Neural cell (in vitro differentiated cells): ENCODE measurements at regions not wholly inside any gene's neighbourhood (a gene's known extent, or its start where the extent isn't known, plus 50 kb on each side); places are given as distances from the start of the nearest gene placed in this dataset.

Experiments
- H2AFZ ChIP-seq: fragments of 200-600, 300-800 bp; sonication (generic), shearing (Covaris generic); 2 replicates; pipeline ENCODE4 v1.6.0; 2014; ENCODE audit warnings: low read depth, mild to moderate bottlenecking, antibody characterized with exemption, low read length, moderate library complexity
- H3F3A ChIP-seq: fragments of 200-600 bp; shearing (Covaris generic); 2 replicates; pipeline ENCODE4 v1.6.1; 2016; ENCODE audit warnings: mild to moderate bottlenecking, moderate library complexity, mixed read lengths, antibody characterized with exemption, low read length; ENCODE audit not compliant: insufficient read depth, poor library complexity, severe bottlenecking
- H3K27ac ChIP-seq: fragments of 200-600, 300-800 bp; sonication (generic), shearing (Covaris generic); 2 replicates; pipeline ENCODE4 v1.5.1; 2014; ENCODE audit warnings: mild to moderate bottlenecking, low read length, moderate library complexity
- H3K27me3 ChIP-seq: fragments of 300-800, 200-600 bp; sonication (generic), shearing (Covaris generic); 2 replicates; pipeline ENCODE4 v1.6.0; 2014; ENCODE audit warnings: mild to moderate bottlenecking, low read depth, low read length, moderate library complexity; ENCODE audit not compliant: insufficient read depth
- H3K36me3 ChIP-seq: fragments of 300-800, 200-600 bp; sonication (generic), shearing (Covaris generic); 2 replicates; pipeline ENCODE4 v1.5.1; 2014; ENCODE audit warnings: mild to moderate bottlenecking, antibody characterized with exemption, low read length, moderate library complexity; ENCODE audit not compliant: insufficient read depth
- H3K4me2 ChIP-seq: fragments of 300-800, 200-600 bp; sonication (generic), shearing (Covaris generic); 2 replicates; pipeline ENCODE4 v1.6.0; 2014; ENCODE audit warnings: mild to moderate bottlenecking, low read length
- H3K4me3 ChIP-seq: fragments of 300-800, 200-600 bp; sonication (generic), shearing (Covaris generic); 2 replicates; pipeline ENCODE4 v1.5.1; 2014; ENCODE audit warnings: mild to moderate bottlenecking, low read length, moderate library complexity
- H3K79me2 ChIP-seq: fragments of 200-600 bp; shearing (Covaris generic); replicated peaks from 2 replicates; pipeline ENCODE4 v1.6.0; 2014; ENCODE audit warnings: mild to moderate bottlenecking, low read length, moderate library complexity; ENCODE audit not compliant: insufficient read depth
- H3K9ac ChIP-seq: fragments of 300-800, 200-600 bp; sonication (generic), shearing (Covaris generic); 2 replicates; pipeline ENCODE4 v1.6.1; 2016; ENCODE audit warnings: mild to moderate bottlenecking, low read length, mixed read lengths
- H3K9me2 ChIP-seq: fragments of 200-600 bp; shearing (Covaris generic); 2 replicates; pipeline ENCODE4 v1.6.1; 2016; ENCODE audit warnings: mild to moderate bottlenecking, low read length, mixed read lengths; ENCODE audit not compliant: insufficient read depth
- H3K9me3 ChIP-seq: fragments of 200-600, 300-800 bp; sonication (generic), shearing (Covaris generic); 2 replicates; pipeline ENCODE4 v1.6.1; 2016; ENCODE audit warnings: mild to moderate bottlenecking, mixed run types, low read length, moderate library complexity, mixed read lengths
- H4K20me1 ChIP-seq: fragments of 200-600 bp; shearing (Covaris generic); 2 replicates; pipeline ENCODE4 v1.6.1; 2016; ENCODE audit warnings: mild to moderate bottlenecking, mixed run types; ENCODE audit not compliant: insufficient read depth
- EP300 ChIP-seq: fragments of 450-650 bp; conservative IDR thresholded peaks from 2 replicates; pipeline ENCODE4 v1.6.1; 2014; ENCODE audit warnings: antibody characterized with exemption, mild to moderate bottlenecking, moderate library complexity; ENCODE audit not compliant: poor library complexity, severe bottlenecking
- EZH2 ChIP-seq: fragments of 200-600, 300-800 bp; shearing (Covaris generic), sonication (generic); IDR thresholded peaks from 2 replicates; pipeline ENCODE4 v1.6.1; 2014; ENCODE audit warnings: antibody characterized with exemption, low read length, borderline replicate concordance, mild to moderate bottlenecking; ENCODE audit not compliant: insufficient read depth, poor library complexity, severe bottlenecking
- MXI1 ChIP-seq: fragments of 450-650 bp; conservative IDR thresholded peaks from 2 replicates; pipeline ENCODE4 v1.6.1; 2014; ENCODE audit warnings: antibody characterized with exemption, mild to moderate bottlenecking; ENCODE audit not compliant: poor library complexity, severe bottlenecking
- POLR2AphosphoS5 ChIP-seq: IDR thresholded peaks from 2 replicates; pipeline ENCODE4 v1.6.1; 2012
- RAD21 ChIP-seq: fragments of 450-650 bp; conservative IDR thresholded peaks from 2 replicates; pipeline ENCODE4 v1.6.1; 2014; ENCODE audit warnings: antibody characterized with exemption, mild to moderate bottlenecking, moderate library complexity
- REST ChIP-seq: IDR thresholded peaks from 2 replicates; pipeline ENCODE4 v1.6.1; 2012; ENCODE audit warnings: borderline replicate concordance
- SMC3 ChIP-seq: fragments of 450-650 bp; conservative IDR thresholded peaks from 2 replicates; pipeline ENCODE4 v1.6.1; 2014; ENCODE audit warnings: antibody characterized with exemption, mild to moderate bottlenecking, moderate library complexity; ENCODE audit not compliant: poor library complexity
- TAF1 ChIP-seq: IDR thresholded peaks from 2 replicates; pipeline ENCODE4 v1.6.1; 2012; ENCODE audit warnings: low read depth
- TF ChIP-seq, protein P1 (sequence below): fragments of 450-650 bp; IDR thresholded peaks from 2 replicates; pipeline ENCODE4 v1.5.1; 2014; ENCODE audit warnings: antibody characterized with exemption, mild to moderate bottlenecking, moderate library complexity; ENCODE audit not compliant: poor library complexity, severe bottlenecking

DNA sequence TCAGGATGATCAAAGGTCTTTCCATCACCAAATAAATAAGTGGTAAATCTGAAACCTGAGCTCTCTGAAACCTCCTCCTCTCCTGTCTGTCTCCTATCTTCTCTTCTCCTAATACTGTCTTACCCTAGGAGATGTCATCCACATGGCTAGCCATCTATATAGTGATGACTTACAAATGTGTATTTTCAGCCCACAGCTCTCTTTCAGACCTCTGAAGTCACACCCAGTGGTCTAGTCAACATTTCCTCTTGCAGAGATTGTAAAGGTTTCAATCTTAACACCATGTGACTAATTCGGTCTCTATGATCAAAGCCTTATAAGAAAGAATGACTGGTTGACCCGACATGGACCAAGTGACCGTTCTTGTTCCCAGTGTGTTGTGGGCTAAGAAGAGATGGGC is 63.1 kb upstream of the DPT start:
- no peaks in the 10 kb centered on the region for H3K9me3 ChIP-seq
- no peak for TF ChIP-seq MXI1
- no peak for TF ChIP-seq SMC3
- no peak for TF ChIP-seq EP300
- TF ChIP-seq REST = no peak
- no peak for TF ChIP-seq TAF1

DNA sequence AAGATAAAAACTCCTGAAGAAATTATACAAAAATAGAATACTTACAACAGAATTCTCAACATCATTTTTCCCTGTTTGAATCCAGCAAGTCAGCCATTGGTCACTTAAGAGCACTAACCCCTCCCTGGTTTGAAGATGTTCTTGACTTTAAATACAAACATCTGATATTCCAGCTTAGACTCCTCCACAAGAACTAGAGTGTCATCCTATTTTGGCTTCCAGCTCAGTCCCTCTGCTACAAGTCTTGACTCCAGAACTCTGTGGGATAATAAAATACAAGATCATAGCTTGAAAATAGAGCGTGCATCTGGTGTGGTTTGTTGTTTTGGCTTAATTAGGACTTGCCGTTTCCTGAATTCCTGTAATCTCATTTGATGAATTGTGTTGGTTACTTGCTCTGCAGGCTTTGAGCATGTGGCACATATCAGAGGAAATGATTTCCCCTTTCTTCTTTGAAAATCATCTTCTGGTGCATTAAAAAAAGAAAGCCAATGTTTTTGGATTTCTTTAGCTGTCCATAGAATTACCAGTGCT is 63.7 kb upstream of the DPT start:
- Histone ChIP-seq H2AFZ (no peak overlapping the region), H3K4me2 (no peak overlapping the region), H3K4me3 (no peak overlapping the region), H3K36me3 (no peaks in the 10 kb centered on the region), H3F3A (no peaks in the 10 kb centered on the region), H3K9ac (no peak overlapping the region), H3K79me2 (no peaks in the 10 kb centered on the region), H4K20me1 (no peaks in the 10 kb centered on the region), H3K27ac (no peak overlapping the region), H3K27me3 (no peaks in the 10 kb centered on the region), H3K9me2 (no peaks in the 10 kb centered on the region), H3K9me3 (no peaks in the 10 kb centered on the region)
- TF ChIP-seq, protein P1, sequence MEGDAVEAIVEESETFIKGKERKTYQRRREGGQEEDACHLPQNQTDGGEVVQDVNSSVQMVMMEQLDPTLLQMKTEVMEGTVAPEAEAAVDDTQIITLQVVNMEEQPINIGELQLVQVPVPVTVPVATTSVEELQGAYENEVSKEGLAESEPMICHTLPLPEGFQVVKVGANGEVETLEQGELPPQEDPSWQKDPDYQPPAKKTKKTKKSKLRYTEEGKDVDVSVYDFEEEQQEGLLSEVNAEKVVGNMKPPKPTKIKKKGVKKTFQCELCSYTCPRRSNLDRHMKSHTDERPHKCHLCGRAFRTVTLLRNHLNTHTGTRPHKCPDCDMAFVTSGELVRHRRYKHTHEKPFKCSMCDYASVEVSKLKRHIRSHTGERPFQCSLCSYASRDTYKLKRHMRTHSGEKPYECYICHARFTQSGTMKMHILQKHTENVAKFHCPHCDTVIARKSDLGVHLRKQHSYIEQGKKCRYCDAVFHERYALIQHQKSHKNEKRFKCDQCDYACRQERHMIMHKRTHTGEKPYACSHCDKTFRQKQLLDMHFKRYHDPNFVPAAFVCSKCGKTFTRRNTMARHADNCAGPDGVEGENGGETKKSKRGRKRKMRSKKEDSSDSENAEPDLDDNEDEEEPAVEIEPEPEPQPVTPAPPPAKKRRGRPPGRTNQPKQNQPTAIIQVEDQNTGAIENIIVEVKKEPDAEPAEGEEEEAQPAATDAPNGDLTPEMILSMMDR = no peak
- TF ChIP-seq TAF1 (no peak), MXI1 (no peak), SMC3 (no peak), RAD21 (no peak)

More for the DNA sequence above, 63.1 kb upstream of the DPT start:
- Histone ChIP-seq H3K4me3 (no peak overlapping the region), H3K36me3 (no peaks in the 10 kb centered on the region), H2AFZ (no peak overlapping the region), H3F3A (no peaks in the 10 kb centered on the region), H3K27ac (no peak overlapping the region), H3K9ac (no peak overlapping the region), H3K27me3 (no peaks in the 10 kb centered on the region), H3K79me2 (no peaks in the 10 kb centered on the region), H3K4me2 (no peak overlapping the region), H3K9me2 (no peaks in the 10 kb centered on the region), H4K20me1 (no peaks in the 10 kb centered on the region)

GRCh38 chr1:168794057-168794456 is 65.1 kb upstream of the DPT start:
- Histone ChIP-seq H2AFZ (no peak overlapping the region), H3K9me2 (no peaks in the 10 kb centered on the region)
- TF ChIP-seq SMC3 (no peak), MXI1 (no peak), RAD21 (no peak), POLR2AphosphoS5 (no peak), REST (no peak), TAF1 (no peak), EP300 (no peak), EZH2 (no peak)
- TF ChIP-seq, protein P1 = no peak

More at GRCh38 chr1:168794057-168794456, 65.1 kb upstream of the DPT start:
- H4K20me1 ChIP-seq = no peaks in the 10 kb centered on the region
- no peak overlapping the region for H3K4me3 ChIP-seq
- no peaks in the 10 kb centered on the region for H3K79me2 ChIP-seq
- no peaks in the 10 kb centered on the region for H3K36me3 ChIP-seq
- no peaks in the 10 kb centered on the region for H3F3A ChIP-seq
- no peak overlapping the region for H3K4me2 ChIP-seq
- H3K9ac ChIP-seq = no peak overlapping the region
- no peaks in the 10 kb centered on the region for H3K9me3 ChIP-seq
- H3K27me3 ChIP-seq = no peaks in the 10 kb centered on the region
- H3K27ac ChIP-seq = no peak overlapping the region
